ENCODE measurements at regions not wholly inside any gene's neighbourhood (a gene's known extent, or its start where the extent isn't known, plus 50 kb on each side); places are given as distances from the start of the nearest gene placed in this dataset.

DNA sequence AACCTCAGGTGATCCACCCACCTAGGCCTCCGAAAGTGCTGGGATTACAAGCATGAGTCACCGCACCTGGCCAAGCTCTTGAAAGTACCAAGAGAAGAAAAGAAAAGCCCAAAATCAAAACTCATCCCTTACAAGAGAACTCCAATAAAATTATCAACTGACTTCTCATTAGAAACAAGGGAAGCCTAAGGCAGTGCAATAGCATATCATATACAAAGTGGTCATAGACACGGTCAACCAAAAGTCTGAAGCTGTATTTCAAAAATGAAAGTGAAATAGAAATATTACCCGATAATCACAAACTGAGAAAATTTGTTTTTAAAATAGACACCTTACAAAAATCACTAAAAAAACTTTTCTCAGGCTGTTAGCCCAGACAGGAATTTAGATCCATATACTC lies 1321.1 kb upstream of the GJE1 start:
- TF ChIP-seq CTCF (IDR thresholded peaks at IDR 0.05; ENCODE audit: insufficient read depth, low read depth, low read length, missing control alignments): no peak

DNA sequence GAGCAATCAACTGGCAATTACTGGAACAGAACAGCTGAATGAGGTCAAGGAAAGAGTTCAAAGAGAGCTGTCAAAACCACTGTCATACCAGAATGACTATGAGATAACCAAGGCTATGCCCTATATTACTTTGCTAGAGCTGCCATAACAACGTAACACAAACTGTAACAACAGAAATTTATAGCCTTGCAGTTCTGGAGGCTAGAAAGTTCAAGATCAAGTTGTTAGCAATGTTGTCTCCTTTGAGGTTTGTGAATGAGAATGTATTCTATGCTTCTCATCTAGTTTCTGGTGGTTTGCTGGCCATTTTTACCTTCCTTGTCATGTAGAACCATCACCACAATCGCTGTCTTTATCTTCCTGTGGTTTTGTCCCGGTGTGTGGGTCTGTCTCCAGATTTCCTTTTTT lies 1323.0 kb upstream of the GJE1 start:
- DNase-seq (ENCODE audit: low read depth): no peak
- no peak overlapping the region for H3K4me3 ChIP-seq (ENCODE audit: low read length)
- TF ChIP-seq CTCF (IDR thresholded peaks at IDR 0.05; ENCODE audit: insufficient read depth, low read depth, low read length, missing control alignments): no peak

More for the DNA sequence above, 1321.1 kb upstream of the GJE1 start:
- no peak for DNase-seq (ENCODE audit: low read depth)
- H3K4me3 ChIP-seq (ENCODE audit: low read length): no peak overlapping the region

- TF ChIP-seq CTCF (IDR thresholded peaks at IDR 0.05; ENCODE audit: insufficient read depth, low read depth, low read length, missing control alignments): no peak
- no peak for DNase-seq (ENCODE audit: low read depth)
- no peak overlapping the region for H3K4me3 ChIP-seq (ENCODE audit: low read length)
These were observed 1326.3 kb upstream of the GJE1 start for GRCh38 chr6:140806431-140806830.

DNA sequence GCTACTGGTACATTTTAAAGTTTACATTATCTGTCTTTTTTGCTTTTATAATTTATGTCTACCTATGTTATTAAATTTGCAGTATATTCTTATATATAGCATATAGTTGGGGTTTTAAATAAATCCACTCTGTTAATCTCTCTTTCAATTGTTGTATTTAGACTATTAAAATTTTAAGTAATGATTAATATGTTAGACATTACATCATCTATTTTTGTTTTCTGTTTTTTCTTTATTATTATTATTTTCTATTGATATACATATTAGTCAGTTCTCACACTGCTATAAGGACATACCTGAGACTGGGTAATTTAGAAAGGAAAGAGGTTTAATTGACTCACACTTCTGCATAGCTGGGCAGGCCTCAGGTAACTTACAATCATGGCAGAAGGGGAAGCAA lies 1338.2 kb upstream of the GJE1 start:
- no peak overlapping the region for H3K4me3 ChIP-seq (ENCODE audit: low read length)
- TF ChIP-seq CTCF (IDR thresholded peaks at IDR 0.05; ENCODE audit: insufficient read depth, low read depth, low read length, missing control alignments): no peak
- no peak for DNase-seq (ENCODE audit: low read depth)

DNA sequence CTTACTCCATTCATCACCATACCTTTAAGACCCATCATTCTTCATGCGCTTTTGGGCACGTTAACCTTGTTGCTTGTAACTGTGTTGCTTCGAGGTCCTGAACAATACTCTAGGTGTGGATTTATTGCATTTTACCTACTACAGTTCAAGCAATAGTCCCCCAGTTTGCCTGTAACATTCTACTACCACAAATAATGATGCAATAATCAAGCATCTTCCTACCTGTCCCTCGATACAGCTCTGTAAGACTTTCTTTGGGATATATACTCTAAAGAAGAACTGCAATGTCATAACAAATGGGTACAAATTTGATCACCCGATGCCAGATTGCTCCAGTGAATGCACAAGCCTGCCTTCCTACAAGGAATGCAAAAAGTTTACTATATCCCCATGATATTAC lies 1342.6 kb upstream of the GJE1 start:
- no peak overlapping the region for H3K4me3 ChIP-seq (ENCODE audit: low read length)
- no peak for TF ChIP-seq CTCF (IDR thresholded peaks at IDR 0.05; ENCODE audit: insufficient read depth, low read depth, low read length, missing control alignments)
- no peak for DNase-seq (ENCODE audit: low read depth)

GRCh38 chr6:140789466-140789865 lies 1343.3 kb upstream of the GJE1 start:
- DNase-seq (ENCODE audit: low read depth): no peak
- H3K4me3 ChIP-seq (ENCODE audit: low read length): no peak overlapping the region
- TF ChIP-seq CTCF (IDR thresholded peaks at IDR 0.05; ENCODE audit: insufficient read depth, low read depth, low read length, missing control alignments): no peak

- no peak overlapping the region for H3K4me3 ChIP-seq (ENCODE audit: low read length)
- DNase-seq (ENCODE audit: low read depth): no peak
- TF ChIP-seq CTCF (IDR thresholded peaks at IDR 0.05; ENCODE audit: insufficient read depth, low read depth, low read length, missing control alignments): no peak
These were observed 1346.8 kb upstream of the GJE1 start for GRCh38 chr6:140785926-140786325.

All from epithelial cell of esophagus (primary cell).